ENCODE measurements at regions not wholly inside any gene's neighbourhood (a gene's known extent, or its start where the extent isn't known, plus 50 kb on each side); places are given as distances from the start of the nearest gene placed in this dataset.

DNA sequence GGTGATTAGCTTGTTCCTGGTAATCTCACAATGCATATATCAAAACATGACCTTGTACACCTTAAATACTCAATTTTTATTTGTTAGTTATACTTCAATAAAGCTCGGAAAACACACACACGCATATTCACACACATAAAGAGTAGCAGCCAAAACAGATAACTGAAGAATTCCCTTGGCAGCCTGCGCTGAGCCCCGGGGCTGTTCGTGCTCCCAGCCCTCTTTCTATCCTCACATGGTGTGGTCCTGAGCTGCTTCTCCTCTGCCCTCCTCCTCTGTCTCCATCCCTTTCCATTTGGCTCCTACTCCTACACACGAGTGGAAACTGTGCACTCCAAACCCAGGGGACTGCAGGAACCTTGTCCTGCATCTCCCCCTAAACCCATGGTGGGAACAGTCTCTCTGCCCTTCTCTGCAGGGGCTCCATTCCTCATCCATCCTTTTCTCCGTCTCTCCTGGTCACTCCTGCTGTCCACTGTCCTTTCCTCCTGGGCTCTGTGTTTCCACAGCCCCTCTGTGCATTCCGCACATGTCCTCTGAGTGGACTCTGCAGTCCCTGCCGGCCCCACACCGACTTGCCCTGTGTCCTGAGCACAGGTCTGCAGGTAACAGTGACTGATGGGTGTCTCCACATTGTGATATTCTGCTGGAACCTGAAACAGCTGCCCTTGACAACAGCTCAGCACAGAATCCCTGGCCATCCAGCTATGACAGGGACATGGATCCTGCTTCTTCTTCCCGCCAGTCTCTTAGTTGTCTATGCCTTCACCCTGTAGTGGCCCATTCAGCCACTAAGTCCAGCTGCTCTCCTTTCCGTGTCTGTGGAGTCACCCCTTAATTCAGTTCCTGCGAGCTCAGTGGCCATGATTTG, 216.8 kb upstream of the ZNF32 start:
- DNase-seq (ENCODE audit: low read depth, low spot score) (no peak), ATAC-seq (no peak)
- H3K27me3 ChIP-seq (ENCODE audit: control insufficient read depth, insufficient read depth, low read length) = peaks cover 3% of the 10 kb centered on the region; the same call in 1 of the 2 replicates
- H3K9me3 ChIP-seq (ENCODE audit: control insufficient read depth, insufficient read depth, low read depth, low read length) = no peaks in the 10 kb centered on the region
- no peaks in the 10 kb centered on the region for H3K4me1 ChIP-seq (ENCODE audit: control insufficient read depth, insufficient read depth, low read length)
- no TSS peak for BruUV-seq (replicated peaks)
- POLR2A ChIA-PET = no interaction called here
- H3K4me3 ChIP-seq (ENCODE audit: low read depth in 2 of 2, low read length in 2 of 2) = no peak overlapping the region
- intact Hi-C loops (cut with micrococcal nuclease; ENCODE audit: unreplicated experiment) = no loop called here
- TF ChIP-seq SIN3A (IDR thresholded peaks at IDR 0.05; ENCODE audit: borderline replicate concordance, insufficient read depth, low read depth, low read length) (no peak), TCF7L2 (IDR thresholded peaks at IDR 0.05; ENCODE audit: low read depth, low read length) (no peak), POLR2AphosphoS5 (IDR thresholded peaks at IDR 0.05; ENCODE audit: low read depth, low read length) (no peak)
- TF ChIP-seq, protein P1, sequence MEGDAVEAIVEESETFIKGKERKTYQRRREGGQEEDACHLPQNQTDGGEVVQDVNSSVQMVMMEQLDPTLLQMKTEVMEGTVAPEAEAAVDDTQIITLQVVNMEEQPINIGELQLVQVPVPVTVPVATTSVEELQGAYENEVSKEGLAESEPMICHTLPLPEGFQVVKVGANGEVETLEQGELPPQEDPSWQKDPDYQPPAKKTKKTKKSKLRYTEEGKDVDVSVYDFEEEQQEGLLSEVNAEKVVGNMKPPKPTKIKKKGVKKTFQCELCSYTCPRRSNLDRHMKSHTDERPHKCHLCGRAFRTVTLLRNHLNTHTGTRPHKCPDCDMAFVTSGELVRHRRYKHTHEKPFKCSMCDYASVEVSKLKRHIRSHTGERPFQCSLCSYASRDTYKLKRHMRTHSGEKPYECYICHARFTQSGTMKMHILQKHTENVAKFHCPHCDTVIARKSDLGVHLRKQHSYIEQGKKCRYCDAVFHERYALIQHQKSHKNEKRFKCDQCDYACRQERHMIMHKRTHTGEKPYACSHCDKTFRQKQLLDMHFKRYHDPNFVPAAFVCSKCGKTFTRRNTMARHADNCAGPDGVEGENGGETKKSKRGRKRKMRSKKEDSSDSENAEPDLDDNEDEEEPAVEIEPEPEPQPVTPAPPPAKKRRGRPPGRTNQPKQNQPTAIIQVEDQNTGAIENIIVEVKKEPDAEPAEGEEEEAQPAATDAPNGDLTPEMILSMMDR (IDR thresholded peaks at IDR 0.05) = no peak
- TF ChIP-seq, protein P2, sequence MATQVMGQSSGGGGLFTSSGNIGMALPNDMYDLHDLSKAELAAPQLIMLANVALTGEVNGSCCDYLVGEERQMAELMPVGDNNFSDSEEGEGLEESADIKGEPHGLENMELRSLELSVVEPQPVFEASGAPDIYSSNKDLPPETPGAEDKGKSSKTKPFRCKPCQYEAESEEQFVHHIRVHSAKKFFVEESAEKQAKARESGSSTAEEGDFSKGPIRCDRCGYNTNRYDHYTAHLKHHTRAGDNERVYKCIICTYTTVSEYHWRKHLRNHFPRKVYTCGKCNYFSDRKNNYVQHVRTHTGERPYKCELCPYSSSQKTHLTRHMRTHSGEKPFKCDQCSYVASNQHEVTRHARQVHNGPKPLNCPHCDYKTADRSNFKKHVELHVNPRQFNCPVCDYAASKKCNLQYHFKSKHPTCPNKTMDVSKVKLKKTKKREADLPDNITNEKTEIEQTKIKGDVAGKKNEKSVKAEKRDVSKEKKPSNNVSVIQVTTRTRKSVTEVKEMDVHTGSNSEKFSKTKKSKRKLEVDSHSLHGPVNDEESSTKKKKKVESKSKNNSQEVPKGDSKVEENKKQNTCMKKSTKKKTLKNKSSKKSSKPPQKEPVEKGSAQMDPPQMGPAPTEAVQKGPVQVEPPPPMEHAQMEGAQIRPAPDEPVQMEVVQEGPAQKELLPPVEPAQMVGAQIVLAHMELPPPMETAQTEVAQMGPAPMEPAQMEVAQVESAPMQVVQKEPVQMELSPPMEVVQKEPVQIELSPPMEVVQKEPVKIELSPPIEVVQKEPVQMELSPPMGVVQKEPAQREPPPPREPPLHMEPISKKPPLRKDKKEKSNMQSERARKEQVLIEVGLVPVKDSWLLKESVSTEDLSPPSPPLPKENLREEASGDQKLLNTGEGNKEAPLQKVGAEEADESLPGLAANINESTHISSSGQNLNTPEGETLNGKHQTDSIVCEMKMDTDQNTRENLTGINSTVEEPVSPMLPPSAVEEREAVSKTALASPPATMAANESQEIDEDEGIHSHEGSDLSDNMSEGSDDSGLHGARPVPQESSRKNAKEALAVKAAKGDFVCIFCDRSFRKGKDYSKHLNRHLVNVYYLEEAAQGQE (IDR thresholded peaks at IDR 0.05; ENCODE audit: insufficient read depth in 1 of 2, low read depth in 2 of 2, low read length in 1 of 2) = no peak
- CTCF ChIA-PET = no interaction called here
- no peak overlapping the region for H3K27ac ChIP-seq (ENCODE audit: low read length)
- H3K36me3 ChIP-seq (ENCODE audit: control insufficient read depth, insufficient read depth, low read length) = no peaks in the 10 kb centered on the region
- in situ Hi-C loops (cut with HindIII; ENCODE audit: low pct_unique_long_range_greater_than_20kb, low sequenced_read_pairs) = no loop called here

DNA sequence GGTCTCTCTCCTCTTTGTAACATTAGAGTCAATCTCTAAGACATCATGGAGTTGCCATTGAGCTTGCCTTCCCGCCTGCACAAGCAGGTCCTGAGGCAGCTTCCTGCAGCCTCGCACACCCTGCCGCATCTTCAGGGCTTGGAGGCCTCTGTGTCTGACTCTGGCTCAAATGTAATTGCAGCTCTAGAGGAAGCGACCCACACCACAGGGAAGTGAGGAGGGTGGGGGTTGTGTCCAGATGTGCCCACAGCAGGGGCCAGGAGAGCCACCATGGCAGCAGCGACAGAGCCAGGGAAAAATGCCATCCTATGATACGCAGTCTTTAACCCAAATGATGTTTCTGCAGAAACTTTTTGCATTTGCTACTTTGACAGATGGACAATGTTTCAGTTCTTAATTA, 216.0 kb upstream of the ZNF32 start:
- Histone ChIP-seq H3K36me3 (ENCODE audit: control insufficient read depth, insufficient read depth, low read length) (no peaks in the 10 kb centered on the region), H3K4me1 (ENCODE audit: control insufficient read depth, insufficient read depth, low read length) (no peaks in the 10 kb centered on the region), H3K4me3 (ENCODE audit: low read depth in 2 of 2, low read length in 2 of 2) (no peak overlapping the region), H3K27me3 (ENCODE audit: control insufficient read depth, insufficient read depth, low read length) (peaks cover 3% of the 10 kb centered on the region; the same call in 1 of the 2 replicates), H3K27ac (ENCODE audit: low read length) (no peak overlapping the region), H3K9me3 (ENCODE audit: control insufficient read depth, insufficient read depth, low read depth, low read length) (no peaks in the 10 kb centered on the region)
- in situ Hi-C loops (cut with HindIII; ENCODE audit: low pct_unique_long_range_greater_than_20kb, low sequenced_read_pairs) = no loop called here
- ChIA-PET CTCF (no interaction called here), POLR2A (no interaction called here)
- intact Hi-C loops (cut with micrococcal nuclease; ENCODE audit: unreplicated experiment) = no loop called here
- no peak for ATAC-seq
- TF ChIP-seq POLR2AphosphoS5 (IDR thresholded peaks at IDR 0.05; ENCODE audit: low read depth, low read length) = no peak
- no TSS peak for BruUV-seq (replicated peaks)
- no peak for DNase-seq (ENCODE audit: low read depth, low spot score)
